Spleen (tissue), 7 donors: ENCODE measurements at regions not wholly inside any gene's neighbourhood (a gene's known extent, or its start where the extent isn't known, plus 50 kb on each side); places are given as distances from the start of the nearest gene placed in this dataset.

Experiments
- CTCF ChIP-seq, 11 experiments: fragments of 200-600 bp in 7 of 11; fragments of 450-650 bp in 4 of 11; sonication (generic) in 4 of 11; IDR thresholded peaks in 8 of 11; conservative IDR thresholded peaks in 3 of 11; 1 replicate in 7 of 11; 2 replicates in 4 of 11; pipeline versions ENCODE4 v1.4.0 to v1.8.0; 2016 to 2021; ENCODE audit warnings: antibody characterized with exemption in 11 of 11, inconsistent platforms in 4 of 11, mild to moderate bottlenecking in 1 of 11
- POLR2A ChIP-seq, 3 donors: fragments of 450-650 bp; IDR thresholded peaks; one replicate each; pipeline ENCODE4 v1.5.1; 2017; ENCODE audit warnings: antibody characterized with exemption in 3 of 3, mild to moderate bottlenecking in 1 of 3
- donor health status: DM: no; HTN: no; CAD: no; lungs with moderate emphysema.
- donor health status: DM: no; HTN: no; CAD: no.
- donor health status: DM: no; HTN: no; CAD: no.

- TF ChIP-seq POLR2A (IDR thresholded peaks at IDR 0.05) (no peak), CTCF (IDR thresholded peaks at IDR 0.05 in 8 of 11, conservative IDR thresholded peaks at IDR 0.05 in 3 of 11) (no peak)
These were observed 284.6 kb upstream of the KLHL29 start for GRCh38 chr2:23100406-23100805.
